GM19397 (cell line): ENCODE measurements at regions not wholly inside any gene's neighbourhood (a gene's known extent, or its start where the extent isn't known, plus 50 kb on each side); places are given as distances from the start of the nearest gene placed in this dataset.

Experiments
- ATAC-seq: cut with Tn5 transposase; IDR thresholded peaks from one replicate; pipeline ENCODE4 v1.9.1; 2021; ENCODE audit warnings: mild to moderate bottlenecking, moderate library complexity; ENCODE audit not compliant: unreplicated experiment

- ATAC-seq = no peak
Observed at GRCh38 chr15:96882121-96882772, 551.7 kb downstream of the NR2F2 start.

GRCh38 chr15:96887730-96888129, 557.2 kb downstream of the NR2F2 start:
- ATAC-seq = no peak

- ATAC-seq = no peak
Observed at GRCh38 chr15:96888764-96889163, 558.3 kb downstream of the NR2F2 start.

- no peak for ATAC-seq
Observed at GRCh38 chr15:96889734-96890480, 559.4 kb downstream of the NR2F2 start.

GRCh38 chr15:96891046-96891445, 560.5 kb downstream of the NR2F2 start:
- ATAC-seq = no peak

GRCh38 chr15:96893159-96893906, 562.8 kb downstream of the NR2F2 start:
- ATAC-seq = no peak

- no peak for ATAC-seq
Observed at GRCh38 chr15:96894659-96895058, 564.2 kb downstream of the NR2F2 start.

GRCh38 chr15:96896766-96897165, 566.3 kb downstream of the NR2F2 start:
- ATAC-seq = no peak

GRCh38 chr15:96914081-96914480, 583.6 kb downstream of the NR2F2 start:
- ATAC-seq = no peak

GRCh38 chr15:96916750-96917149, 586.2 kb downstream of the NR2F2 start:
- no peak for ATAC-seq

GRCh38 chr15:96924570-96924969, 594.1 kb downstream of the NR2F2 start:
- ATAC-seq = no peak

- no peak for ATAC-seq
Observed at GRCh38 chr15:96947296-96948229, 617.1 kb downstream of the NR2F2 start.

GRCh38 chr15:96948981-96949380, 618.5 kb downstream of the NR2F2 start:
- no peak for ATAC-seq

GRCh38 chr15:96958721-96959120, 628.2 kb downstream of the NR2F2 start:
- ATAC-seq = no peak

- no peak for ATAC-seq
Observed at GRCh38 chr15:96959501-96959900, 629.0 kb downstream of the NR2F2 start.

GRCh38 chr15:96960711-96961480, 630.4 kb downstream of the NR2F2 start:
- no peak for ATAC-seq

- no peak for ATAC-seq
Observed at GRCh38 chr15:96966554-96966953, 636.1 kb downstream of the NR2F2 start.

GRCh38 chr15:96969732-96970710, 639.5 kb downstream of the NR2F2 start:
- ATAC-seq = no peak

- no peak for ATAC-seq
Observed at GRCh38 chr15:96972201-96972600, 641.7 kb downstream of the NR2F2 start.
